Endothelial cell (in vitro differentiated cells): ENCODE measurements at regions not wholly inside any gene's neighbourhood (a gene's known extent, or its start where the extent isn't known, plus 50 kb on each side); places are given as distances from the start of the nearest gene placed in this dataset.

Experiments
- DNase-seq: peaks from one replicate; pipeline ENCODE4 v3.0.0; 2021; ENCODE audit warnings: low spot score
- H3K27ac Mint-ChIP-seq: one replicate; pipeline ENCODE4 v1.8.0; 2021; ENCODE audit warnings: mixed read lengths, inconsistent platforms; ENCODE audit not compliant: unreplicated experiment
- H3K27me3 Mint-ChIP-seq: one replicate; pipeline ENCODE4 v1.8.0; 2021; ENCODE audit warnings: mild to moderate bottlenecking, moderate library complexity, mixed read lengths, inconsistent platforms; ENCODE audit not compliant: unreplicated experiment
- H3K36me3 Mint-ChIP-seq: one replicate; pipeline ENCODE4 v1.8.0; 2021; ENCODE audit warnings: mild to moderate bottlenecking, low read depth, mixed read lengths, inconsistent platforms; ENCODE audit not compliant: unreplicated experiment
- H3K4me1 Mint-ChIP-seq: one replicate; pipeline ENCODE4 v1.8.0; 2021; ENCODE audit warnings: mild to moderate bottlenecking, mixed read lengths, inconsistent platforms; ENCODE audit not compliant: unreplicated experiment
- H3K4me3 Mint-ChIP-seq: one replicate; pipeline ENCODE4 v1.8.0; 2021; ENCODE audit warnings: mild to moderate bottlenecking, mixed read lengths, inconsistent platforms; ENCODE audit not compliant: unreplicated experiment
- H3K9me3 Mint-ChIP-seq: one replicate; pipeline ENCODE4 v1.8.0; 2021; ENCODE audit warnings: mixed read lengths, inconsistent platforms; ENCODE audit not compliant: unreplicated experiment
- CTCF ChIP-seq: fragments of 200-600 bp; sonication (generic); IDR thresholded peaks from one replicate; pipeline ENCODE4 v1.5.0; 2021; ENCODE audit warnings: antibody characterized with exemption; ENCODE audit not compliant: unreplicated experiment

GRCh38 chr7:77476871-77477270, 60.2 kb upstream of the PTPN12 start:
- Mint-ChIP-seq H3K27ac (no peak overlapping the region), H3K4me3 (no peak overlapping the region), H3K9me3 (no peaks in the 10 kb centered on the region), H3K36me3 (no peaks in the 10 kb centered on the region), H3K27me3 (no peaks in the 10 kb centered on the region), H3K4me1 (peaks cover 16% of the 10 kb centered on the region)
- no peak for DNase-seq
- no peak for TF ChIP-seq CTCF

GRCh38 chr7:77475181-77475580, 59.0 kb upstream of the GSAP start:
- TF ChIP-seq CTCF, result no peak
- Mint-ChIP-seq H3K27me3 (no peaks in the 10 kb centered on the region), H3K36me3 (no peaks in the 10 kb centered on the region), H3K4me1 (peaks cover 16% of the 10 kb centered on the region), H3K4me3 (peak overlapping the region; percentile 2), H3K9me3 (no peaks in the 10 kb centered on the region), H3K27ac (no peak overlapping the region)
- no peak for DNase-seq

- Mint-ChIP-seq H3K36me3 (no peaks in the 10 kb centered on the region), H3K27me3 (no peaks in the 10 kb centered on the region), H3K4me1 (peaks cover 16% of the 10 kb centered on the region), H3K9me3 (no peaks in the 10 kb centered on the region), H3K4me3 (peak overlapping the region; percentile 2), H3K27ac (no peak overlapping the region)
- DNase-seq, result no peak
- no peak for TF ChIP-seq CTCF
Observed at GRCh38 chr7:77474756-77475155, 58.6 kb upstream of the GSAP start.

GRCh38 chr7:77473229-77474005, 57.3 kb upstream of the GSAP start:
- no peak for TF ChIP-seq CTCF
- Mint-ChIP-seq H3K4me1 (peaks cover 16% of the 10 kb centered on the region), H3K27ac (no peak overlapping the region), H3K36me3 (peaks cover 4% of the 10 kb centered on the region), H3K9me3 (peaks cover 4% of the 10 kb centered on the region), H3K4me3 (no peak overlapping the region), H3K27me3 (no peaks in the 10 kb centered on the region)
- DNase-seq, result no peak

- Mint-ChIP-seq H3K4me1 (peaks cover 11% of the 10 kb centered on the region), H3K4me3 (no peak overlapping the region), H3K27ac (no peak overlapping the region), H3K9me3 (peaks cover 4% of the 10 kb centered on the region), H3K27me3 (no peaks in the 10 kb centered on the region), H3K36me3 (peaks cover 4% of the 10 kb centered on the region)
- no peak for TF ChIP-seq CTCF
- no peak for DNase-seq
Observed at GRCh38 chr7:77469927-77470326, 53.8 kb upstream of the GSAP start.
